Right renal cortex interstitium (tissue), 3 donors: ENCODE measurements at regions not wholly inside any gene's neighbourhood (a gene's known extent, or its start where the extent isn't known, plus 50 kb on each side); places are given as distances from the start of the nearest gene placed in this dataset.

Experiments
- DNase-seq, 3 donors: peaks; one replicate each; pipeline ENCODE4 v3.0.0-alpha.2; 2013; ENCODE audit warnings: low read depth in 3 of 3, low spot score in 2 of 3

DNA sequence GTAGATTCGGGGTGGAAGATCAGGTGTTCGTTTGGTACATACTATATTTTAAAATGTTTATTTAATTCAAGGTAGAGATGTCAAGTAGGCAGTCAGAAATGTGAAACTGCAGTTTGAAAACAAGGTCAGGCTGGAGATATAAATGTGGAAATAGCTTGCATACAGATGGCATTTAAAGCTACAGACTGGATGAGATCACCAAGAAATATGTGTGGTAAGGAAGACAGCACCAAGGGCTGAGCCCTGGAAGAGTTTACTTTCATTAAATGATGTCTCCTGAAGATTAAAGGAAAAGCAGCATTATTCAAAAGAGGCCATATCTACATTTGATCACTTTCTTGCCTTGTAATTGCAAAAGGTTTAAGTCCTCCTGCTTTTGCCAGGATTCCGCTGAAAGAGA, 271.3 kb downstream of the PTBP2 start:
- DNase-seq = no peak

DNA sequence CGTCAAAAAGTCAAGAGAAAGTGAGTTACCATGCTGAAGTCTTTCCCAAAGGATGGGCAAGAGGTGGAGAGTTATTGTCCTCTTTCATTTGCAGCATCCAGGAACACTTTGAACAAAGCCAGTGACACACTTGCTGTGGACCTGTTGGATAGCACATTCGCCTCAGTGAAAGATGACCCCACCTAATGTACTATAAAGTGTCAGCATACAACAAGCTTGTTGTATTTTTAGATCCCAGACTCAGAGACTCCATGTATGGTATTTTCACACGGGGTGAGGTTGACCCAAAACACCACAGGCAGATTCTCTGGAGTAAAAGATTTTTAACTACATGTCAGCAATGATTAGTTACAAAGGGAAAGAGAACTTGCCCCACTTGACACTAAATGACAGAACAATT, 273.8 kb downstream of the PTBP2 start:
- no peak for DNase-seq

DNA sequence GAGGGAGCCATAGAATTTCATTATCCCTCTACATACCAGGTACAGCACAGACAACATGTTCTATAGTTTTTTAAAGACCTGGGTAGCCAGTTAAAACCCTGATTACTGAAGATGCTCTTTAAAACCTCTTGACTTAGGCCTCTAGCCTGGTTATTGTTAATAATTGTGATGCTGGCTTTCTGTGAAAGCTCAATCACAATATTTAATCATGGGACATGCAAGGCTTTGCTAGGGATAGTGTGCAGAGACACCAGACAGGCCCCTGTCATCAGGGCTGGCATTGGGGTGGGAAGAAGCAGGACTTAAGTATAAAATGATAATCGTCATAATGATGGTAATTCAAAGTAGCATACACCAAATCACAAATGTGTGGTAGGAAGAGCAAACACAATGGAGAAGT, 274.4 kb downstream of the PTBP2 start:
- no peak for DNase-seq

DNA sequence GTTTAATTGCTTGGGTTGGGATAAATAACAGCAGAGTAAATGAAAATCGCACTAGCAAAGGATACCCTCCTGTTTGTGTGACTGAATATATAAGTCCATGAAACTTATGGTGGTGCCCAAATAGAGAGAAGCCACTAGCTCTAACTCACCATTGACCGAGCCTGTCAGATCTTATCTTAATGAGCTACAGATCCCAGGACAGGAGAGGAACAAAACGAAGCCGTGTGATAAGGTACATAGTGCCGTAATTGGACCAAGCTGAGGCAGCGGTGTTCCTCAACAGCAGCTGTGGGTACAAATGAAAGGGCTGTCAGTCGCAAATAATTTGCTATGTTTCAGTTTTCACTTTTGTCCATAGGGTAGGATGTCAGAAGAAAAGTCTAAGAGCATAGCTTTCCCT, 276.1 kb downstream of the PTBP2 start:
- no peak for DNase-seq

DNA sequence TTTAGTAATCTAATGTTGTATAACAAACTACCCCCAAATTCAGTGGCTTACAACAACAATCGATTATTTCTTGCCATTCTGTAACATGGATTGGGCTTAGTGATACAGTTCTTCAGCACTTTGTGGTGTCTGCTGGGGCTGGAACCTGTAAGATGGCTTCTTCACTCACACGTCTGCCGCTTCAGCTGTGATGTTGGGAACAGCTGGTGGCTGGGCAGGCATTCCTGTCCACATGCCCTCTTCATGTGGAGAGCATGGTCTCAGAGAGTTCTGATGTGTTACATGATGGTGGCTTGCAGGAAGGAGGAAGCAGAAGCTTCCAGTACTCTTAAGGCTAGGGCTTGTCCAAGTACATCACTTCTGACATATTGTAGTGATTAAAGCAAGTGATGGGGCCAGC, 276.9 kb downstream of the PTBP2 start:
- DNase-seq = no peak

DNA sequence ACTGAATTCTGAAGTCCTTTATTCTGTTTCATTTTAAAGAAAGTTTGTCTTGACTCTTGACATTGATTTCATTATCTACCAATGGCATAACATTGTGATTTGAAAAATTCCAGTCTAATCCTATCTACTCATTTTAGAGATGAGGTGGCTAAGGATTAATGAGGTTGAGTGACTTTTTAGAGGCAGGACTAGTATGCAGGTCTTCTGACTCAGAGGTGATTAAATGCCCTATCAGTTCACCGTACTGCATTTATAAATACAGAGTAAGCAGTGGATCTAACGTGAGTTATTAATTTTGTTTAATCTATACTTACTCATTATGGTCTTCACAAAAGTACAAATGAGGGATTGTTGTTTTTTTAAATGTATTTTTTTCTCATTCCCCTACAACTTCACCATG, 277.6 kb downstream of the PTBP2 start:
- DNase-seq = no peak

GRCh38 chr1:97004054-97004453, 282.5 kb downstream of the PTBP2 start:
- no peak for DNase-seq

DNA sequence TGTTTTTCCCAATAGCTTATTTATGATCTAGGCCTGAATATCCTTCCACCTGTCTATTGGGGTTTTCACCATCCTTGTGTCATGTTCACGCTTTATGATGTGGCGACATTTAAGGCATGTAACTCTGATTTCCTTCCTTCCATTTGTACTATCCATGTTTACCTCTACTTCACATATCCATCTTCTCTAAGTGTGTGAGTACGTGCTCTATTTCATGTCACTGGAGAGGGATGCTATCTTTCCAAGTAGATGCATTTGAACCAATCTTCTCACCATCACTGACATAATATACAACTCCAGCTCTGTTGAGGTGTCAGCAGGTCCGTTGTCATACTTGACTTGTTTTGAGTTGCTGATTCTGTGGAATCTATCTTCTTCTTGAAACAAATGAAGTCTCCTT, 283.2 kb downstream of the PTBP2 start:
- DNase-seq = no peak

GRCh38 chr1:97006044-97006661, 284.6 kb downstream of the PTBP2 start:
- no peak for DNase-seq

DNA sequence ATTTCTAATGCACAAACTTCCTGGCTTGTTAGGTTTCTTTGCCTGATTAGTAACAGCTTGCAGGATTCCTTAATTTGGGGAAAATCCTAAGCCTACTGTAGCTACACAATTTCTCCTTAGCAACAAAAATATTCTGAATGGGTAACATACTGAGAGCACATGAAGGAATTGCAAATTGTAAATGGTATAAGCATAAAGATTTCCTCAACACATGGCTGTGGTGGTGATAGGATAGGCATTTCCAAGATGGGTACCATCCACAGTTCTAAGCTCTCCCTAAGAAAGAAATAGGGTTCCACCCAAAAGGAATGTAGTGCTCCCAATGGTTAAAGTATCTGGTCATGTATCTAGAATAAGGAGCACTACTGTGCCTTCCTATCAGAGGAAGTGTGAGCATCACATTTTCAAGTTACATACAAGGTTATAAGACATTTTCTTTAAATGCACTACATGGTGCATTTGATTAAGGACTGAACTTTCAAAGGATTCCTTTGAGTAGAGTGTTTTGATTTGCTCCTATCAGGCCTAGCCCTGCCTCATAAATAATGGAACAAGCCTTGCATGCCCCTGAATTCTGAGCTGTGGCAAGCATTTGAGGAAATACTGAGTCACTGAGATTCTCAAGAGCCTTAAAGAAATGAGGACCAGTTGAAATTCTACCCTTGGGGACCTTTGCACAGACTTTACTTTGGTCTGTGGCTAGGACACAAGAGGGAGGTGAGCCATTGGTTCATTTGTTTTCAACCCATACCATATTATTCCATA, 286.4 kb downstream of the PTBP2 start:
- DNase-seq = no peak

DNA sequence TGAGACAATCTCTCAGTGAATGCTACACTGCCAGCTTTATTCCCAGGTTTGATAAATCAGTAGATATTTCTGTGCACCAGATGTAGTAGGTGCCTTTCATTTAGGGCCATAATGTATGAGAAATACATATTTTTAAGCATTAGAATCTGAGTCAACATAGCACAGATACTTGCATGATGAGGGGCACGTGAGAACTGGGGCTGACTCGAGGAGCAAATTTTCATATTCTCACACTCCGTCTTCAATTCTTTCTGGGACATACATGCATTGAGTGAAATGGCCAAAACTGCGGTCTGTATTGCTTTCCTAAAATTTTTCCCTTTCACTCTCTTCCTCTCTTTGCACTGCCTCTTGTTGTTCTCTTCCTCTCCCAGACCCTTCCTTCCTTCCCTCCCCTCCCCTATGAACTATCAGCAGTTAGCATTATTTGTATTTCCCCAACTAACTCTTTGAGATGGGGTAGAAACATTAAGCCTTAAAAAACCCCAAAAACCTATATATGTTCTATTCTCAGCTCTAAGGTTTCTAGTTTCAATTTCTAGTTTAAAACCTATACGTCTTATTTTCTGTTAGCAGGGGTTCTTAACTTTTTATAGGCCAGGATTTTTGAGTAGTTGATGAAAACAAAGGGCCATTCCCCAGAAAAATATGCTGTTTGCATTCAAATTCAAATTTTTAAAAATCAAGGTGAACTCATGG, 289.1 kb downstream of the PTBP2 start:
- DNase-seq = no peak

GRCh38 chr1:97013136-97013535, 291.6 kb downstream of the PTBP2 start:
- no peak for DNase-seq

- peak in 1 of 3 donors; percentile 20 for DNase-seq
Measured at GRCh38 chr1:97013941-97014340, 292.4 kb downstream of the PTBP2 start.

DNA sequence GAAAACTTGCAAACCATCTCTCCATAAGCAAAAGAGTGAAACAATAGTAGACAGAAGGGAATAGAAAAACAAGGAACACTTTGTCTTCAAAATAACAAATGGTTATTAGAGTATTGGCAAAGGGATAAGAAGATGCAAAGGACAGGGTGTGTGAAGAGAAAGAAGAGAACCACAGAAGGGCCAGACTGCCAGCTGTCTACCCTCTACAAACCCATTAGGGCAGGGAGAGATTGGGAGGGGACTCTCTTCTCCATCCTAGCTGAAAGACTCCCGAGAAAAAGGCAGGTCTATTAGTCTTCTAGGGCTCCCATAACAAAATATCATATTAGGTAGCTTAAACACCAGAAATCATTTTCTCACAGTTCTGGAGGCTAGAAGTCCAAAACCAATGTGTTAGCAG, 292.8 kb downstream of the PTBP2 start:
- no peak for DNase-seq

- no peak for DNase-seq
Measured at GRCh38 chr1:97017895-97018294, 296.3 kb downstream of the PTBP2 start.
